ENCODE measurements at regions not wholly inside any gene's neighbourhood (a gene's known extent, or its start where the extent isn't known, plus 50 kb on each side); places are given as distances from the start of the nearest gene placed in this dataset.

GRCh38 chr6:119686240-119686639 lies 336.7 kb upstream of the MAN1A1 start:
- no peak overlapping the region for H3K4me3 Mint-ChIP-seq
- H3K4me1 Mint-ChIP-seq: no peaks in the 10 kb centered on the region
- ATAC-seq (ENCODE audit: low read depth) (no peak), DNase-seq (no peak)
- TF ChIP-seq CTCF (IDR thresholded peaks at IDR 0.05): no peak
- intact Hi-C loops (cut with micrococcal nuclease): no loop called here
- CTCF ChIA-PET: no interaction called here
- POLR2A ChIA-PET: no interaction called here
- no peaks in the 10 kb centered on the region for H3K9me3 Mint-ChIP-seq
- peaks cover 3% of the 10 kb centered on the region for H3K27me3 Mint-ChIP-seq
- H3K27ac Mint-ChIP-seq: no peak overlapping the region
- H3K36me3 Mint-ChIP-seq (ENCODE audit: low read depth): no peaks in the 10 kb centered on the region

- Mint-ChIP-seq H3K36me3 (ENCODE audit: low read depth) (no peaks in the 10 kb centered on the region), H3K4me3 (no peak overlapping the region), H3K9me3 (no peaks in the 10 kb centered on the region), H3K27ac (no peak overlapping the region), H3K4me1 (no peaks in the 10 kb centered on the region), H3K27me3 (peaks cover 3% of the 10 kb centered on the region)
- POLR2A ChIA-PET: no interaction called here
- ATAC-seq (ENCODE audit: low read depth) (no peak), DNase-seq (no peak)
- intact Hi-C loops (cut with micrococcal nuclease): no loop called here
- CTCF ChIA-PET: no interaction called here
- TF ChIP-seq CTCF (IDR thresholded peaks at IDR 0.05): no peak
These were observed 334.1 kb upstream of the MAN1A1 start for GRCh38 chr6:119683671-119684070.

GRCh38 chr6:119683031-119683430 lies 333.5 kb upstream of the MAN1A1 start:
- H3K4me3 Mint-ChIP-seq: no peak overlapping the region
- POLR2A ChIA-PET: no interaction called here
- peaks cover 3% of the 10 kb centered on the region for H3K27me3 Mint-ChIP-seq
- no peak for TF ChIP-seq CTCF (IDR thresholded peaks at IDR 0.05)
- no peak for DNase-seq
- H3K27ac Mint-ChIP-seq: no peak overlapping the region
- no peak for ATAC-seq (ENCODE audit: low read depth)
- no peaks in the 10 kb centered on the region for H3K4me1 Mint-ChIP-seq
- intact Hi-C loops (cut with micrococcal nuclease): no loop called here
- no peaks in the 10 kb centered on the region for H3K9me3 Mint-ChIP-seq
- CTCF ChIA-PET: no interaction called here
- H3K36me3 Mint-ChIP-seq (ENCODE audit: low read depth): no peaks in the 10 kb centered on the region

GRCh38 chr6:119678961-119679360 lies 329.4 kb upstream of the MAN1A1 start:
- Mint-ChIP-seq H3K36me3 (ENCODE audit: low read depth) (no peaks in the 10 kb centered on the region), H3K9me3 (no peaks in the 10 kb centered on the region), H3K4me1 (no peaks in the 10 kb centered on the region), H3K4me3 (no peak overlapping the region), H3K27ac (no peak overlapping the region), H3K27me3 (peaks cover 1% of the 10 kb centered on the region)
- ChIA-PET CTCF (no interaction called here), POLR2A (no interaction called here)
- no peak for TF ChIP-seq CTCF (IDR thresholded peaks at IDR 0.05)
- intact Hi-C loops (cut with micrococcal nuclease): no loop called here
- ATAC-seq (ENCODE audit: low read depth) (no peak), DNase-seq (no peak)

- no peak overlapping the region for H3K4me3 Mint-ChIP-seq
These were observed 327.8 kb upstream of the MAN1A1 start for GRCh38 chr6:119677384-119677783.

More at GRCh38 chr6:119677384-119677783, 327.8 kb upstream of the MAN1A1 start:
- H3K27me3 Mint-ChIP-seq: peaks cover 3% of the 10 kb centered on the region
- H3K27ac Mint-ChIP-seq: no peak overlapping the region
- no peaks in the 10 kb centered on the region for H3K9me3 Mint-ChIP-seq
- ATAC-seq (ENCODE audit: low read depth) (no peak), DNase-seq (no peak)
- TF ChIP-seq CTCF (IDR thresholded peaks at IDR 0.05): no peak
- no peaks in the 10 kb centered on the region for H3K36me3 Mint-ChIP-seq (ENCODE audit: low read depth)
- intact Hi-C loops (cut with micrococcal nuclease): no loop called here
- ChIA-PET CTCF (no interaction called here), POLR2A (no interaction called here)
- no peaks in the 10 kb centered on the region for H3K4me1 Mint-ChIP-seq
